Neural progenitor cell (in vitro differentiated cells): ENCODE measurements at regions not wholly inside any gene's neighbourhood (a gene's known extent, or its start where the extent isn't known, plus 50 kb on each side); places are given as distances from the start of the nearest gene placed in this dataset.

Source experiments
- DNase-seq: peaks from one replicate; pipeline ENCODE4 v3.0.0-alpha.2; 2016; ENCODE audit warnings: low spot score
- H2AFZ ChIP-seq: fragments of 200-600 bp; sonication (generic); replicated peaks from 2 replicates; pipeline ENCODE4 v1.6.1; 2016; ENCODE audit warnings: antibody characterized with exemption
- H3F3A ChIP-seq: fragments of 200-600 bp; sonication (generic); 2 replicates; pipeline ENCODE4 v1.6.1; 2016; ENCODE audit warnings: antibody characterized with exemption, low read depth
- H3K27ac ChIP-seq: fragments of 200-600 bp; sonication (generic); 2 replicates; pipeline ENCODE4 v1.5.1; 2016; ENCODE audit warnings: mild to moderate bottlenecking
- H3K27me3 ChIP-seq: fragments of 200-600 bp; sonication (generic); 2 replicates; pipeline ENCODE4 v1.6.1; 2016; ENCODE audit warnings: mild to moderate bottlenecking, moderate library complexity
- H3K36me3 ChIP-seq: fragments of 200-600 bp; sonication (generic); 2 replicates; pipeline ENCODE4 v1.5.1; 2016
- H3K4me1 ChIP-seq: fragments of 200-600 bp; sonication (generic); 2 replicates; pipeline ENCODE4 v1.6.1; 2016; ENCODE audit warnings: mixed run types
- H3K4me2 ChIP-seq: fragments of 200-600 bp; sonication (generic); 2 replicates; pipeline ENCODE4 v1.6.1; 2016
- H3K4me3 ChIP-seq: fragments of 200-600 bp; sonication (generic); 2 replicates; pipeline ENCODE4 v1.5.1; 2016
- H3K79me2 ChIP-seq: fragments of 200-600 bp; sonication (generic); 2 replicates; pipeline ENCODE4 v1.6.1; 2016; ENCODE audit warnings: low read depth
- H3K9ac ChIP-seq: fragments of 200-600 bp; sonication (generic); 2 replicates; pipeline ENCODE4 v1.6.1; 2016
- H3K9me3 ChIP-seq: fragments of 200-600 bp; sonication (generic); 2 replicates; pipeline ENCODE4 v1.5.1; 2016; ENCODE audit warnings: low read depth
- H4K20me1 ChIP-seq: fragments of 200-600 bp; sonication (generic); 2 replicates; pipeline ENCODE4 v1.6.1; 2016; ENCODE audit warnings: low read depth
- H3K27ac Mint-ChIP-seq: 3 replicates; pipeline ENCODE4 v1.8.0; 2021; ENCODE audit warnings: mixed read lengths
- H3K27me3 Mint-ChIP-seq: 2 replicates; pipeline ENCODE4 v1.8.0; 2022; ENCODE audit warnings: low read depth, mild to moderate bottlenecking, inconsistent platforms, moderate library complexity, mixed read lengths; ENCODE audit not compliant: insufficient read depth
- H3K36me3 Mint-ChIP-seq: 3 replicates; pipeline ENCODE4 v1.8.0; 2021; ENCODE audit warnings: mixed read lengths
- H3K4me1 Mint-ChIP-seq: 3 replicates; pipeline ENCODE4 v1.8.0; 2021; ENCODE audit warnings: mixed read lengths
- H3K4me3 Mint-ChIP-seq: 3 replicates; pipeline ENCODE4 v1.8.0; 2021; ENCODE audit warnings: mild to moderate bottlenecking, moderate library complexity, mixed read lengths
- H3K9me3 Mint-ChIP-seq: 3 replicates; pipeline ENCODE4 v1.8.0; 2020; ENCODE audit warnings: mixed read lengths
- CTCF ChIP-seq: fragments of 200-600 bp; sonication (generic); IDR thresholded peaks from 2 replicates; pipeline ENCODE4 v1.5.1; 2017; ENCODE audit warnings: antibody characterized with exemption, mild to moderate bottlenecking
- EZH2 ChIP-seq: fragments of 200-600 bp; sonication (generic); IDR thresholded peaks from 2 replicates; pipeline ENCODE4 v1.6.1; 2017; ENCODE audit warnings: antibody characterized with exemption, mild to moderate bottlenecking, moderate library complexity
- EZH2phosphoT487 ChIP-seq: fragments of 200-600 bp; sonication (generic); IDR thresholded peaks from 2 replicates; pipeline ENCODE4 v1.6.1; 2017; ENCODE audit warnings: antibody characterized with exemption

DNA sequence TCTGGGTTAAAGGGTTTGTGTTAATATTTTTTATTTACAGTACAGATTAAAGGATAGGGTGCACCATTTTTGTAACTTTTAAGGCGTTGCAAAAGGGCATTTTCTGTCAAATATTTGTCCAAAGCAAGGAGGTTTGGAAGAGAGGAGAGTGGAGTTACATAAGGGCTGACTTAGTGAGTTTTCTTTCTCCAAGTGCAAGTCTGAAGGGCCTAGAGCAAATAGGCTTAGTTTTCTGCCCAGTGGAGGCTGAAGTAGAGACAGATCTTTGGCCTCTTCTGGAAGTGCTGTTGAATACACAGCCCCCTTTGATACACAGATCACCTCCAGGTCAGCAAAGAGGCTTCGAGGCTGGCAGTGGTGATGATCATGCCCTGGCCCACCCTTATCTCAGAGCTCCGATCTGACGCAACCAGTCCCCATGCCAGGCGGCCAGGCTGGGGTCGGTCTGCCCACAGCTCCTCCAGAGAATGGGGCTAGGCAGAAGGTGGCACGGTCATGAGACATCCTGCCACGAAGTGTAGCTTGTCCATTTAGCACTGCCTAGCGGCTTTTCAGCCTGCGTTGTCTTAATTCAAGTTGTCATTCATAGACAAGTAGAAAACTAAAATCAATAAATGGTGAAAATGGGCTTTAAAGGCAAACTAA, 79.5 kb upstream of the IRX3 start:
- Mint-ChIP-seq H3K27ac (no peak overlapping the region), H3K4me1 (peaks cover 49% of the 10 kb centered on the region)
- no peaks in the 10 kb centered on the region for H3K36me3 ChIP-seq

DNA sequence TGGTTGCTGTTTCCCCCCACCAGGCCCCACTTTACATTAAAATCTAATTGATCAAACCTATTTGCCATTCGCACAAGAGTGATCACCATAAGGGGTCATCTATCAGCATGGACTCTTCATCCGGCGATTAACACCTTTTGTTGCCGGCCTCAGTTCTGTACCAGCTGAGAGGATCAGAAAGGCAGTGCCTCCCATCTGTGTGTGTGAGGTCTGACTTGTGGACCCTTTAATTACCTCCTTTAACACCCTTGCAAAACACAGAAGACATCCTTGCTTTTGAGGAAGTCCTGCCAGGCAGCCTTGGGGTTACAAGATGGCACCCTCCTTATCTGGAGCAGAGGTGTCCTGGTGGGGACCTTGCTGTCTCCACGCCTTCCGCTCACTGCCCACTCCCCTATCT, 77.2 kb upstream of the IRX3 start:
- peaks cover 46% of the 10 kb centered on the region for H3K4me1 ChIP-seq
- peak; percentile 50 for DNase-seq
- no peaks in the 10 kb centered on the region for H3K9me3 ChIP-seq
- H3K4me1 Mint-ChIP-seq: peaks cover 51% of the 10 kb centered on the region
- peaks cover 15% of the 10 kb centered on the region for H3K27me3 Mint-ChIP-seq
- H3K4me3 ChIP-seq: no peak overlapping the region
- no peaks in the 10 kb centered on the region for H3K36me3 Mint-ChIP-seq
- no peaks in the 10 kb centered on the region for H3K79me2 ChIP-seq
- peak overlapping the region; percentile 60 for H3K4me2 ChIP-seq
- H3K27ac Mint-ChIP-seq: no peak overlapping the region
- H3K4me3 Mint-ChIP-seq: no peak overlapping the region
- H2AFZ ChIP-seq: no peak overlapping the region
- no peaks in the 10 kb centered on the region for H3K27me3 ChIP-seq
- H3K9me3 Mint-ChIP-seq: no peaks in the 10 kb centered on the region
- TF ChIP-seq EZH2 (no peak), EZH2phosphoT487 (peak; percentile 28), CTCF (no peak)
- peaks cover 27% of the 10 kb centered on the region for H3F3A ChIP-seq
- no peak overlapping the region for H3K9ac ChIP-seq
- H3K27ac ChIP-seq: no peak overlapping the region
- H3K36me3 ChIP-seq: no peaks in the 10 kb centered on the region
- no peaks in the 10 kb centered on the region for H4K20me1 ChIP-seq

More for the DNA sequence above, 79.5 kb upstream of the IRX3 start:
- Histone ChIP-seq H3K4me1 (peaks cover 42% of the 10 kb centered on the region), H3K4me3 (no peak overlapping the region), H3K9ac (no peak overlapping the region), H3K79me2 (no peaks in the 10 kb centered on the region), H3K9me3 (no peaks in the 10 kb centered on the region), H3K4me2 (no peak overlapping the region), H3F3A (peaks cover 22% of the 10 kb centered on the region), H3K27me3 (no peaks in the 10 kb centered on the region), H4K20me1 (no peaks in the 10 kb centered on the region), H3K27ac (no peak overlapping the region), H2AFZ (no peak overlapping the region)
- DNase-seq: no peak
- Mint-ChIP-seq H3K27me3 (peaks cover 19% of the 10 kb centered on the region), H3K36me3 (no peaks in the 10 kb centered on the region), H3K4me3 (no peak overlapping the region), H3K9me3 (no peaks in the 10 kb centered on the region)
- no peak for TF ChIP-seq EZH2
- TF ChIP-seq CTCF: no peak
- no peak for TF ChIP-seq EZH2phosphoT487

DNA sequence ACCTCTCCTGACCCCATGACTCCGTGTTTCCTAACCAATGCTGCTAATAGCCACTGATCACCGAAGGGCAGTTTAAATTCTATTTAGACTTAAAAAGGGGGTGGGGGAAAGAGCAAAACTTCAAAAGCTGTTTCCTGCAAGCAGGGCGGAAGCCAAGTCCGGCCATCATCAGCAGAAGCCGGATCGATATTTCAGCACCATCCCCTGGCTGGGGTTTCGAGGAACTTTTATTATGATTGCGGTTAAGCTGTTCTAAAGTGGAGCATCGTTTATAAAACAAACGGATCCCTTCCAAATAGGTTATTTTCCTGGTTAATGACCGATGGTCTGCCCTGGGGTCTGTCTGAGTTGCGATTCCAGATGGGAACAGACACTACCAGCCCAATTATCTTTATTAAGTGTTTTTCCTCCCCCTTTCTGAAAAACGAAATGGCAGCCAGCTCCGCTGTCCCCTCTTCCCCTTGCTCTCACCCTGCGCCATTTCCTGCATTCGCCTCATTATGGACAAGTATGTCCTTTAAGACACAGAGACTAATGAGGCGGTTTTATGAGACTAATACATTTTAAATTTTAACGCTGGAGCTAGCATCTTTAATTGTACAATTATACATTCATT, 76.1 kb upstream of the IRX3 start:
- no peak for DNase-seq
- TF ChIP-seq EZH2 (no peak), EZH2phosphoT487 (no peak), CTCF (no peak)
- H3K4me3 ChIP-seq: no peak overlapping the region
- H3F3A ChIP-seq: peaks cover 27% of the 10 kb centered on the region
- no peaks in the 10 kb centered on the region for H3K27me3 ChIP-seq
- Mint-ChIP-seq H3K27ac (peak overlapping the region; percentile 78), H3K27me3 (peaks cover 17% of the 10 kb centered on the region), H3K4me3 (no peak overlapping the region), H3K36me3 (no peaks in the 10 kb centered on the region), H3K4me1 (peaks cover 52% of the 10 kb centered on the region), H3K9me3 (no peaks in the 10 kb centered on the region)
- peak overlapping the region; percentile 60 for H3K4me2 ChIP-seq
- no peak overlapping the region for H3K27ac ChIP-seq
- H3K9me3 ChIP-seq: no peaks in the 10 kb centered on the region
- no peaks in the 10 kb centered on the region for H3K79me2 ChIP-seq
- no peaks in the 10 kb centered on the region for H4K20me1 ChIP-seq
- H3K9ac ChIP-seq: no peak overlapping the region
- no peak overlapping the region for H2AFZ ChIP-seq
- peaks cover 47% of the 10 kb centered on the region for H3K4me1 ChIP-seq
- H3K36me3 ChIP-seq: no peaks in the 10 kb centered on the region
